Small intestine (tissue), 7 donors: ENCODE measurements at regions not wholly inside any gene's neighbourhood (a gene's known extent, or its start where the extent isn't known, plus 50 kb on each side); places are given as distances from the start of the nearest gene placed in this dataset.
"Not testable (repeated sequence)": the region's sequence is repeated elsewhere in the genome, so short reads cannot be mapped to it uniquely, and the experiment has no call there.

Source experiments
- DNase-seq, 2 donors: peaks; one replicate each; pipeline versions ENCODE4 v3.0.0 to v3.0.0-alpha.2; 2013
- FAIRE-seq: peaks from 2 replicates; lab custom pipeline; 2012; peaks lifted over from hg19 to GRCh38; lab: Jason Lieb, UNC
- H3K27ac ChIP-seq, 3 donors: one replicate each; pipeline ENCODE4 v1.5.1; 2013; ENCODE audit warnings: low read length in 2 of 3, mild to moderate bottlenecking in 2 of 3, control low read depth in 1 of 3, inconsistent platforms in 1 of 3, low read depth in 1 of 3, moderate library complexity in 1 of 3
- H3K27me3 ChIP-seq, 3 donors: one replicate each; pipeline ENCODE4 v1.6.1; 2013; ENCODE audit warnings: low read length in 3 of 3, inconsistent platforms in 1 of 3; ENCODE audit not compliant: control insufficient read depth in 3 of 3, insufficient read depth in 3 of 3
- H3K36me3 ChIP-seq, 3 donors: one replicate each; pipeline ENCODE4 v1.6.1; 2013; ENCODE audit warnings: low read length in 3 of 3, inconsistent platforms in 1 of 3, low read depth in 1 of 3, mild to moderate bottlenecking in 1 of 3, moderate library complexity in 1 of 3; ENCODE audit not compliant: control insufficient read depth in 3 of 3, insufficient read depth in 2 of 3
- H3K4me1 ChIP-seq, 3 donors: one replicate each; pipeline ENCODE4 v1.6.1; 2013; ENCODE audit warnings: low read length in 2 of 3, inconsistent platforms in 1 of 3, low read depth in 1 of 3, mild to moderate bottlenecking in 1 of 3, moderate library complexity in 1 of 3; ENCODE audit not compliant: control insufficient read depth in 3 of 3, insufficient read depth in 2 of 3
- H3K4me3 ChIP-seq, 3 donors: one replicate each; pipeline ENCODE4 v1.5.1; 2013; ENCODE audit warnings: low read length in 3 of 3, control low read depth in 1 of 3, inconsistent platforms in 1 of 3, low read depth in 1 of 3, mild to moderate bottlenecking in 1 of 3, moderate library complexity in 1 of 3
- H3K9me3 ChIP-seq, 2 donors: one replicate each; pipeline ENCODE4 v1.6.1; 2013; ENCODE audit warnings: low read depth in 1 of 2, low read length in 1 of 2; ENCODE audit not compliant: control insufficient read depth in 2 of 2, insufficient read depth in 1 of 2
- WGBS, 3 donors: extraction: QIAGEN DNeasy Blood & Tissue Kit; methylation state at CpG; one replicate each; pipeline ENCODE4 v1.1.7; 2013; 5-methylcytosine and 5-hydroxymethylcytosine counted together
- donor health status: healthy with polysubstance abuse.
- donor health status: control.
- donor health status: control.
- donor health status: Bipolar disorder and iron deficiency.
- donor health status: healthy.

DNA sequence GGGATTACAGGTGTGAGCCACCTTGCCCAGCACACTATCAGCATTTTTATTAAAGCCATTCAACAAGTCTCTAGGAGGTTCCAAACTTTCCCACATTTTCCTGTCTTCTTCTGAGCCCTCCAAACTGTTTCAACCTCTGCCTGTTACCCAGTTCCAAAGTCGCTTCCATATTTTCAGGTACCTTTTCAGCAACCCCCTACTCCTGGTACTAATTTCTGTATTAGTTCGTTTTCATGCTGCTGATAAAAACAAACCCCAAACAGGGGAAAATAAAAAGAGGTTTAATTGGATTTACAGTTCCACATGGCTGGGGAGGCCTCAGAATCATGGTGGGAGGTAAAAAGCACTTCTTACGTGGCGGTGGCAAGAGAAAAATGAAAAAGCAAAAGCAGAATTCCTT lies 81.2 kb upstream of the GRIP1 start:
- H3K4me1 ChIP-seq, H3K27me3 ChIP-seq, H3K4me3 ChIP-seq, FAIRE-seq, H3K36me3 ChIP-seq, H3K27ac ChIP-seq, DNase-seq, H3K9me3 ChIP-seq: not testable (repeated sequence)
- 87 to 90% (median 89%) methylated on average over 4 of the region's 4 CpGs for WGBS, 3 donors

DNA sequence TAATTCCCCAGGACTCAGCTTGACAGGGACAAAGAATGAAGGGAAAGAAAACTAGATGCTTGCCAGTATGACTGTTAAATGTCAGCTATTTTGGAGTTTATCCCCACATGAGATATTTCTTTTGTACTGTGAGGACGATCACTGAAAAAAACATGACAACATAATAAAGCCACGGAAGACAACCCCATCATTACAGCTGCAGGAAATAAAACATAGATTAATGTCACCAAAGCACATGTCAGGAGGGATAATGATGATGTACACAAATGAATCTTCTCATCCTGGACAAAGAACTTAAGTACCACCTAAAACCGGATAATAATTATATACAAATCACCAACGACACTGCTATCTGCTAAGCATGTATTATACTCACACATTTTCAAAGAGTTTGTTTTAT lies 84.6 kb upstream of the GRIP1 start:
- Histone ChIP-seq H3K4me3 (no peak overlapping the region), H3K27ac (no peak overlapping the region), H3K36me3 (no peaks in the 10 kb centered on the region), H3K9me3 (peaks cover 0 to 3% of the 10 kb centered on the region in 2 donors), H3K4me1 (no peaks in the 10 kb centered on the region), H3K27me3 (no peaks in the 10 kb centered on the region)
- DNase-seq: no peak
- FAIRE-seq: no peak
- WGBS, 3 donors: 63 to 81% (median 72%) methylated on average over 4 of the region's 4 CpGs

DNA sequence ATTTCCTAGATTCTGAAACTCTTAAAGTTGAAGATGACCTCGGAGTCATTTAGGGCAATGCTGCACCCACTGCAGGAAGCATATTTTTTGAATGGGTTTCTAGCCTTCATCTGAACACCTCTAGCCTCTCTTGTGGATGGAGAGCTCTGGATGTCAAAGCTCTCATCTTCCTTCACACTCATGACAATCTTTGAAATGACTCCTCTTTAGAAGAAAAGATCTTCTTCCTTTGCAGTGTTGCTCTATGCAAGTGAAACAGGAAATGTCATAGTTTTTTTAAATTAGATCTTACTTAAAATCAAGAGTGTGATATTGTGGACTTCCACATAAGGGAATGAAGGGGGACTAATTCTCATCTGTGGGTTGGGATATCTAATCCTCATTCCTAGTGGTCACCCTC lies 86.3 kb upstream of the GRIP1 start:
- FAIRE-seq: no peak
- Histone ChIP-seq H3K27me3 (no peaks in the 10 kb centered on the region), H3K36me3 (no peaks in the 10 kb centered on the region), H3K9me3 (no peaks in the 10 kb centered on the region), H3K4me3 (no peak overlapping the region), H3K4me1 (no peaks in the 10 kb centered on the region), H3K27ac (no peak overlapping the region)
- no peak for DNase-seq
- 79 to 82% (median 79%) methylated on average over 1 of the region's 1 CpG for WGBS, 3 donors

DNA sequence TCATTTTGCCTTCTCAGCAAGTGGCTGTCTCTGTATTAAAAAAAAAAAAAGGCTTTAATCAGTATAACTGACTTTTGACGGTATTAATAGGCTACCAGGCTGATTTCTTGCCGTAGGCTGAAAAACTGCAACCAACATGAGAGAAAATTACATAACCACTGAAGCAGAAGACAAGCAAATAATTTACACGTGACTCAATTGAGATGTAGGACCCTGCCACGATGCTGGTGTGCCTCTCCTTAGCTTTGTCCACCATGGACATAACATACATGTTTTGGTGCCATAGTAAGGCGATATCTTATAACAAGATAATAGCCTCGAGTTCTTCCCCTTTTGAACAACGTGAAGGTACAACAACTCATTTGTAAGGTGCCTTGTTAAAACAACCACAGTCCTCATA lies 88.7 kb upstream of the GRIP1 start:
- no peaks in the 10 kb centered on the region for H3K9me3 ChIP-seq
- FAIRE-seq: no peak
- H3K27ac ChIP-seq: no peak overlapping the region
- H3K27me3 ChIP-seq: no peaks in the 10 kb centered on the region
- DNase-seq: no peak
- 73 to 78% (median 76%) methylated on average over 7 of the region's 7 CpGs for WGBS, 3 donors
- no peak overlapping the region for H3K4me3 ChIP-seq
- H3K36me3 ChIP-seq: no peaks in the 10 kb centered on the region
- no peaks in the 10 kb centered on the region for H3K4me1 ChIP-seq

DNA sequence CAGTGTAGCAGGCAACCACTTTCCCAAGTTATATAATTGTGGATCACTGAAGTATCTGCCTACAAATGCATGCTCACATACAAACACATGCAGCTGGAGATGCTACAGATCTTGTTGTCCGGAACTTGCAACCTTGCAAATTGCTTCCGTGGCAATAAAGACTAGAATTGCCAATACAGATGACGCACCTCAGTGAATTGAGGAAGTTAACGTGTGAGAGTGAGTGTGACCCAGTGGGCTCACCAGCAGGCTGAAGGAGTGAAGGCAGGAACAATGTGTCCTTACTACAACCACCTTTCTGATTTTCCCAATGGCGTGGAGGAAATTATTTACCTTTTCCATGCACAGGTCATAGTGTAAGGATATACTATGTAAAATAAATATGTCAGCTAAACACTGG lies 89.4 kb upstream of the GRIP1 start:
- Histone ChIP-seq H3K36me3 (no peaks in the 10 kb centered on the region), H3K4me1 (no peaks in the 10 kb centered on the region), H3K9me3 (no peaks in the 10 kb centered on the region), H3K27me3 (no peaks in the 10 kb centered on the region), H3K27ac (no peak overlapping the region), H3K4me3 (no peak overlapping the region)
- FAIRE-seq (no peak), DNase-seq (no peak)
- 84 to 89% (median 85%) methylated on average over 5 of the region's 5 CpGs for WGBS, 3 donors

DNA sequence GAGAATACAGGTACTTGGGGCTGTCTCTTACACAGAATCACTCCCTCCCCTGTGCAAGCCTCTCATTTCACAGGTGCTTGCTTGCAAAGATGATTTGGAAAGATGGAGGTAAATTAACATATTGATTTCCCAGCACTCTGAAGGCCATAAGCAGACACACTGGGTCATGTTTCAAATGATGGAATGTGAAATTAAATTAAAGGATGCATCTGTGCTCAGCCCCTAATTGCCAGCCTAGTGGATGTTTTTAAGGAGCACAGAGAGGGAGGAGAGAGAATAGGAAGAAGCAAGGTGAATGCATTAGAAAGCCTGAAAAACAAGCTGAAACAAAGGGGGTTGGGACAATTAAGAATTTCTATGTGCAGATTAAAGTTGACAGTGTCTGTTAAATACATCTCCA lies 96.1 kb upstream of the GRIP1 start:
- H3K27me3 ChIP-seq: no peaks in the 10 kb centered on the region
- no peaks in the 10 kb centered on the region for H3K9me3 ChIP-seq
- H3K4me1 ChIP-seq: no peaks in the 10 kb centered on the region
- no peak overlapping the region for H3K4me3 ChIP-seq
- DNase-seq (no peak), FAIRE-seq (no peak)
- no peaks in the 10 kb centered on the region for H3K36me3 ChIP-seq
- no peak overlapping the region for H3K27ac ChIP-seq

DNA sequence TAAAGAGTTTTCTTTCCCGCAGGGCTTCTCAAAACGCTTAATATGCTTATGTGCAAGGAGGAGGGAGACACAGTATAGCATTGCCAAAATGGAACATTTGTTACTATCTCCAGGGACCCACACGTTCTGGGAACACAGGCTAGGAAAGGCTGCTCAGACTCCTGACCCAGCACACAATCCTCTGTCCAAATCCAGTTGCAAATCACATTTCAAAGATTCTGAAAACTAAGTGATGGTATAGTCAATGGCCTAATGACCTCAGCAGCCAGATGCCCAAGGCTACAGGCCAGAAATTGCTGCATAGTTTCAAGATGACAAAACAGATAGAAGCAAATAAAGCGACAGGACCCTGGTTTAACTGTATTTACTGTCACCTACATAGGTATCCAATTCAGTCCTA lies 97.0 kb upstream of the GRIP1 start:
- H3K4me1 ChIP-seq: no peaks in the 10 kb centered on the region
- no peak for FAIRE-seq
- no peak overlapping the region for H3K27ac ChIP-seq
- no peaks in the 10 kb centered on the region for H3K36me3 ChIP-seq
- WGBS, 3 donors: 61 to 82% (median 77%) methylated on average over 4 of the region's 4 CpGs
- H3K27me3 ChIP-seq: no peaks in the 10 kb centered on the region
- no peak overlapping the region for H3K4me3 ChIP-seq
- DNase-seq: no peak
- H3K9me3 ChIP-seq: no peaks in the 10 kb centered on the region

DNA sequence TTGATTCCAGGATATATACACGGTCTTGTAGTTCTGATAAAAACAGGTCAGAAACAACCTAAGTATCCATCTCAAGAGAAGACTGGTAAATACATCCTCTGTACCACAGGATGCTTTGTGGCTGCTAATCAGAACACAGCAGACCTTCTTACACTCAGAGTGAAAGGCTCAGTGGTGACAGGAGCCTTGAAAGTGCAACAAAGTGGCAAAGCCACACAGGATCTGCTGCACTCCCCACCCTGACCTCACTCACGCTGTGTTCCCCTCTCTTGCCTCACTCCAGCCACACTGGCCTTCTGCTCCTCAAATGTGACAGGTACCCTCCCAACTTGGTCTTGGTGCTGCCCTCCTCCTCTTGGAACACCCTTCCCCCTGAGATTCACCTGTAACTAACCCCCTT lies 98.1 kb upstream of the GRIP1 start:
- 59 to 76% (median 68%) methylated on average over 2 of the region's 2 CpGs for WGBS, 3 donors
- peak; percentile 2 to 18 for DNase-seq
- Histone ChIP-seq H3K27ac (no peak overlapping the region), H3K4me1 (no peaks in the 10 kb centered on the region), H3K36me3 (no peaks in the 10 kb centered on the region), H3K4me3 (no peak overlapping the region), H3K9me3 (no peaks in the 10 kb centered on the region), H3K27me3 (no peaks in the 10 kb centered on the region)
- no peak for FAIRE-seq

DNA sequence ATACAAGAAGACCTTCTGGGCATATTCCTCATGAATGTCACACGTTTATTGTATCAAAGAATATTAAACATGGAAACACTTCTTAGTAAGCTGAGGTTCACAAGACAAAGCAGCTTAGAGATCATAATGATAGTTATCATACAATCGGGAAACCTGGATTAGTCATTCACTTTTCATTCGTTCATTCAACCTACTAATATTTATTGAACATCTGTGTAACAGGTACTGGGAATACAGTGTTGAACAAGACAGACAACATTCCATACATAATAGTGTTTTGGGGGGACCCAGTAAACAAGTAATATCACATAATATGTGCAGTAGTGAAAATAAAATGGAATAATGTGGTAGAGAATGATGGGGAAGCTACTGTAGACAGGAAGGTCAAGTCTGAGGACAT lies 100.6 kb upstream of the GRIP1 start:
- Histone ChIP-seq H3K9me3 (no peaks in the 10 kb centered on the region), H3K27me3 (no peaks in the 10 kb centered on the region), H3K27ac (no peak overlapping the region), H3K36me3 (no peaks in the 10 kb centered on the region), H3K4me3 (no peak overlapping the region), H3K4me1 (no peaks in the 10 kb centered on the region)
- 73 to 85% (median 84%) methylated on average over 3 of the region's 3 CpGs for WGBS, 3 donors
- FAIRE-seq (no peak), DNase-seq (no peak)
